Heart left ventricle (tissue), 13 donors: ENCODE measurements at regions not wholly inside any gene's neighbourhood (a gene's known extent, or its start where the extent isn't known, plus 50 kb on each side); places are given as distances from the start of the nearest gene placed in this dataset.

Source experiments
- POLR2A ChIP-seq, 2 donors: fragments of 450-650 bp; IDR thresholded peaks; one replicate each; pipeline ENCODE4 v1.6.1; 2017; ENCODE audit warnings: antibody characterized with exemption in 2 of 2, mild to moderate bottlenecking in 2 of 2, moderate library complexity in 2 of 2
- TF ChIP-seq, protein P1 (sequence below), 12 donors: fragments of 200-600 bp; sonication (generic) in 4 of 12; IDR thresholded peaks; one replicate each; pipeline versions ENCODE4 v1.5.0 to v1.8.0; 2018 to 2022; ENCODE audit warnings: antibody characterized with exemption in 12 of 12, mild to moderate bottlenecking in 5 of 12
- donor health status: ischemic (EF 13 %, LVEDD 7.1; RV severe dilation, severe dysfunction).
- donor health status: DM: no; HTN: yes; CAD: no.
- donor health status: DM: no; HTN: no; CAD: no.
- donor health status: ischemic (EF 25% LVEDD 6.9; RV normal size, moderate dysfunction).
- donor health status: ischemic (EF 25% LVEDD 5.7; RV mildly dilated, moderate dysfunction).
- donor health status: ischemic (EF 35%, LVEDD 5.7; RV mildly dilated, moderate dysfunction).
- donor health status: nonischemic (EF 11% LVEDD 7.7; RV severe dilation, severe dysfunction).
- donor health status: DM: yes; HTN: yes; CAD: no.
- donor health status: PGD.
- donor health status: ischemic (EF 29% LVEDD 5.4; RV normal size, mild dysfunction).
- donor health status: nonischemic (EF 23%, LVEDD 6.1; RV moderate dilation, normal function).

DNA sequence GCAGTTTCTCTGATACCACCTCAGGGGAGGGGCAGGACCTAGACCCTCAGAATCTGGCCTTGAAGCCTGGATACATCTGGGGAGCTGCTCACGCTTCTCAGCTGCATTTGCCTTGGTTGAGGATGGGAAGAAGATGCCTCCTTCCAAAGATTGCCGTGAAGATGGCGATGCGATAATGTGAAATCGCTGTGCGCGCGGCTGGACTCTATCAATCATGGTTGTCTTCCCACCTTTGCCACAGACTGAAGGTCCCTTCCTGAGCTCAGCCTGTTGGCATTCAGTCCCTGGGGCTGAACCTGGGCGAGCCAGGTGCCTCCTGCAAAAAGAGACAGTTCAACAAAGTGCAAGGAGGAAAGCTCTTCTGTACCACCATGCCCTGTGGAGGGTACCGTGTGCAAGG lies 114.4 kb upstream of the SLC45A1 start:
- TF ChIP-seq, protein P1, sequence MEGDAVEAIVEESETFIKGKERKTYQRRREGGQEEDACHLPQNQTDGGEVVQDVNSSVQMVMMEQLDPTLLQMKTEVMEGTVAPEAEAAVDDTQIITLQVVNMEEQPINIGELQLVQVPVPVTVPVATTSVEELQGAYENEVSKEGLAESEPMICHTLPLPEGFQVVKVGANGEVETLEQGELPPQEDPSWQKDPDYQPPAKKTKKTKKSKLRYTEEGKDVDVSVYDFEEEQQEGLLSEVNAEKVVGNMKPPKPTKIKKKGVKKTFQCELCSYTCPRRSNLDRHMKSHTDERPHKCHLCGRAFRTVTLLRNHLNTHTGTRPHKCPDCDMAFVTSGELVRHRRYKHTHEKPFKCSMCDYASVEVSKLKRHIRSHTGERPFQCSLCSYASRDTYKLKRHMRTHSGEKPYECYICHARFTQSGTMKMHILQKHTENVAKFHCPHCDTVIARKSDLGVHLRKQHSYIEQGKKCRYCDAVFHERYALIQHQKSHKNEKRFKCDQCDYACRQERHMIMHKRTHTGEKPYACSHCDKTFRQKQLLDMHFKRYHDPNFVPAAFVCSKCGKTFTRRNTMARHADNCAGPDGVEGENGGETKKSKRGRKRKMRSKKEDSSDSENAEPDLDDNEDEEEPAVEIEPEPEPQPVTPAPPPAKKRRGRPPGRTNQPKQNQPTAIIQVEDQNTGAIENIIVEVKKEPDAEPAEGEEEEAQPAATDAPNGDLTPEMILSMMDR (IDR thresholded peaks at IDR 0.05), result no peak
- TF ChIP-seq POLR2A (IDR thresholded peaks at IDR 0.05), result no peak
